ENCODE measurements at regions not wholly inside any gene's neighbourhood (a gene's known extent, or its start where the extent isn't known, plus 50 kb on each side); places are given as distances from the start of the nearest gene placed in this dataset.

DNA sequence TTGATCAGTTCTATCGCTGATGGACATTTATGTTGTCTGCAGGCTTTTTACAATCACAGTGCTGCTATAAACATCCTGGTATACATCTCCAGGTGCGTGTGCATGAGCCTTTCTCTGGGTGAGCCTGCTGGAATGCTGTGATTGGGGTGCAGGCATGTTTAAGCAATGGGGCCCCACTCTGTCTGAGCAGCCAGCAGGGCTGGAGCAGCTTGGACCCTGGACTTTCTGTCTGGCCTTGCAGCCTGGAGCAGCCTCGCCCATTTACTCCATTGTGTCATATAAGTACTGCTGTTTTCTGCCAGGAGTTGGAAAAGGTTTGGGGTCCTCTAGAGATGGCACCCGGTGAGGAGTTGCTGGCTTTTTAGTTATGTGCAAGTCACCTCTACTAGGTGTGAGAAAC lies 199.0 kb downstream of the KIF26A start:
- no peak for DNase-seq (ENCODE audit: low read depth, low spot score)
- Histone ChIP-seq H3K9ac (ENCODE audit: control insufficient read depth, extremely low read depth, insufficient read depth, low read length) (no peak overlapping the region), H3K4me3 (ENCODE audit: control insufficient read depth in 2 of 3, extremely low read depth in 1 of 3, insufficient read depth in 2 of 3, low read depth in 1 of 3, low read length in 3 of 3) (no peak overlapping the region), H3K79me2 (ENCODE audit: control insufficient read depth, insufficient read depth, low read length) (no peaks in the 10 kb centered on the region), H3K9me3 (ENCODE audit: control insufficient read depth, low read depth, low read length) (no peaks in the 10 kb centered on the region), H3K4me2 (ENCODE audit: control insufficient read depth, extremely low read depth, insufficient read depth, low read depth, low read length) (no peak overlapping the region), H3K9me1 (ENCODE audit: control insufficient read depth, extremely low read depth, insufficient read depth, low read length) (no peaks in the 10 kb centered on the region), H3K4me1 (ENCODE audit: control insufficient read depth, extremely low read depth, insufficient read depth, low read length) (no peaks in the 10 kb centered on the region), H2AFZ (ENCODE audit: control insufficient read depth, low read length) (no peak overlapping the region), H4K20me1 (ENCODE audit: control insufficient read depth, extremely low read depth, insufficient read depth, low read length) (no peaks in the 10 kb centered on the region), H3K27ac (ENCODE audit: control insufficient read depth, insufficient read depth, low read length) (no peak overlapping the region), H3K27me3 (ENCODE audit: control insufficient read depth, extremely low read depth, insufficient read depth, low read length) (no peaks in the 10 kb centered on the region), H3K36me3 (ENCODE audit: control insufficient read depth in 2 of 2, extremely low read depth in 1 of 2, insufficient read depth in 2 of 2, low read length in 2 of 2) (no peaks in the 10 kb centered on the region)
- FAIRE-seq: no peak
- TF ChIP-seq, protein P1, sequence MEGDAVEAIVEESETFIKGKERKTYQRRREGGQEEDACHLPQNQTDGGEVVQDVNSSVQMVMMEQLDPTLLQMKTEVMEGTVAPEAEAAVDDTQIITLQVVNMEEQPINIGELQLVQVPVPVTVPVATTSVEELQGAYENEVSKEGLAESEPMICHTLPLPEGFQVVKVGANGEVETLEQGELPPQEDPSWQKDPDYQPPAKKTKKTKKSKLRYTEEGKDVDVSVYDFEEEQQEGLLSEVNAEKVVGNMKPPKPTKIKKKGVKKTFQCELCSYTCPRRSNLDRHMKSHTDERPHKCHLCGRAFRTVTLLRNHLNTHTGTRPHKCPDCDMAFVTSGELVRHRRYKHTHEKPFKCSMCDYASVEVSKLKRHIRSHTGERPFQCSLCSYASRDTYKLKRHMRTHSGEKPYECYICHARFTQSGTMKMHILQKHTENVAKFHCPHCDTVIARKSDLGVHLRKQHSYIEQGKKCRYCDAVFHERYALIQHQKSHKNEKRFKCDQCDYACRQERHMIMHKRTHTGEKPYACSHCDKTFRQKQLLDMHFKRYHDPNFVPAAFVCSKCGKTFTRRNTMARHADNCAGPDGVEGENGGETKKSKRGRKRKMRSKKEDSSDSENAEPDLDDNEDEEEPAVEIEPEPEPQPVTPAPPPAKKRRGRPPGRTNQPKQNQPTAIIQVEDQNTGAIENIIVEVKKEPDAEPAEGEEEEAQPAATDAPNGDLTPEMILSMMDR (optimal IDR thresholded peaks at IDR 0.05 in 1 of 3, IDR thresholded peaks at IDR 0.05 in 1 of 3, conservative IDR thresholded peaks at IDR 0.05 in 1 of 3; ENCODE audit: extremely low read depth in 1 of 3, insufficient read depth in 2 of 3, low read length in 3 of 3): no peak
- TF ChIP-seq EZH2 (IDR thresholded peaks at IDR 0.05; ENCODE audit: low read length): no peak
- dilution Hi-C loops (cut with MboI; ENCODE audit: extremely low pct_ligation_motif_present, low sequenced_read_pairs): no loop called here

DNA sequence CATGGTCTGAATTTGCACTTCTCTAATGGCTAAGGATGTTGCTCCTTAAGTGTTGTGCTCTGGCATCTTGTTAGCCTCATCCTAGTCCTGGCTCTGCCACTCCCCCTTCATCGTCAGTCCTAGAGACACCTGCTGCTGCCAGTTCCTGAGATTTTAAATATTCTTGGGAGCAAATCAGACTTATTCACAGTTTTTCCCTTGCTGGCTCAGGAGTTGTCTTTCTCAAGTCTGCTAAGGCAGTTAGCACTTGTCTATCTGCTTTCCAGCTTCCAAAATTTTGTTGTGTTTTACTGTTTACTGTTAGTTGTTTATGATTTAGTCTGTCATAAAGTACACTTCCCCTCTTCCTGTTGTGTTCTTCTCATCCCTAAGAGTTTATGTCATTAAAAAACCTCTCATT lies 201.0 kb downstream of the KIF26A start:
- TF ChIP-seq, protein P1 (optimal IDR thresholded peaks at IDR 0.05 in 1 of 3, IDR thresholded peaks at IDR 0.05 in 1 of 3, conservative IDR thresholded peaks at IDR 0.05 in 1 of 3; ENCODE audit: extremely low read depth in 1 of 3, insufficient read depth in 2 of 3, low read length in 3 of 3): no peak
- TF ChIP-seq EZH2 (IDR thresholded peaks at IDR 0.05; ENCODE audit: low read length): no peak
- FAIRE-seq: no peak
- no peak overlapping the region for H2AFZ ChIP-seq (ENCODE audit: control insufficient read depth, low read length)
- H3K4me1 ChIP-seq (ENCODE audit: control insufficient read depth, extremely low read depth, insufficient read depth, low read length): no peaks in the 10 kb centered on the region
- no peak overlapping the region for H3K4me3 ChIP-seq (ENCODE audit: control insufficient read depth in 2 of 3, extremely low read depth in 1 of 3, insufficient read depth in 2 of 3, low read depth in 1 of 3, low read length in 3 of 3)
- H3K4me2 ChIP-seq (ENCODE audit: control insufficient read depth, extremely low read depth, insufficient read depth, low read depth, low read length): no peak overlapping the region
- H3K9me3 ChIP-seq (ENCODE audit: control insufficient read depth, low read depth, low read length): no peaks in the 10 kb centered on the region
- H3K9me1 ChIP-seq (ENCODE audit: control insufficient read depth, extremely low read depth, insufficient read depth, low read length): no peaks in the 10 kb centered on the region
- H3K36me3 ChIP-seq (ENCODE audit: control insufficient read depth in 2 of 2, extremely low read depth in 1 of 2, insufficient read depth in 2 of 2, low read length in 2 of 2): no peaks in the 10 kb centered on the region
- no peaks in the 10 kb centered on the region for H3K27me3 ChIP-seq (ENCODE audit: control insufficient read depth, extremely low read depth, insufficient read depth, low read length)
- H4K20me1 ChIP-seq (ENCODE audit: control insufficient read depth, extremely low read depth, insufficient read depth, low read length): no peaks in the 10 kb centered on the region
- no peaks in the 10 kb centered on the region for H3K79me2 ChIP-seq (ENCODE audit: control insufficient read depth, insufficient read depth, low read length)
- H3K27ac ChIP-seq (ENCODE audit: control insufficient read depth, insufficient read depth, low read length): no peak overlapping the region
- no peak for DNase-seq (ENCODE audit: low read depth, low spot score)
- dilution Hi-C loops (cut with MboI; ENCODE audit: extremely low pct_ligation_motif_present, low sequenced_read_pairs): no loop called here
- no peak overlapping the region for H3K9ac ChIP-seq (ENCODE audit: control insufficient read depth, extremely low read depth, insufficient read depth, low read length)
